22Rv1 (cell line): ENCODE measurements at regions not wholly inside any gene's neighbourhood (a gene's known extent, or its start where the extent isn't known, plus 50 kb on each side); places are given as distances from the start of the nearest gene placed in this dataset.

Experiments
- ZFX ChIP-seq: fragments of 450-650 bp; IDR thresholded peaks from 2 replicates; pipeline ENCODE4 v1.6.1; 2017; ENCODE audit warnings: antibody characterized with exemption, borderline replicate concordance
- TF ChIP-seq, protein P1 (sequence below): fragments of 450-650 bp; IDR thresholded peaks from 2 replicates; pipeline ENCODE4 v1.5.1; 2017; ENCODE audit warnings: mild to moderate bottlenecking

- TF ChIP-seq, protein P1, sequence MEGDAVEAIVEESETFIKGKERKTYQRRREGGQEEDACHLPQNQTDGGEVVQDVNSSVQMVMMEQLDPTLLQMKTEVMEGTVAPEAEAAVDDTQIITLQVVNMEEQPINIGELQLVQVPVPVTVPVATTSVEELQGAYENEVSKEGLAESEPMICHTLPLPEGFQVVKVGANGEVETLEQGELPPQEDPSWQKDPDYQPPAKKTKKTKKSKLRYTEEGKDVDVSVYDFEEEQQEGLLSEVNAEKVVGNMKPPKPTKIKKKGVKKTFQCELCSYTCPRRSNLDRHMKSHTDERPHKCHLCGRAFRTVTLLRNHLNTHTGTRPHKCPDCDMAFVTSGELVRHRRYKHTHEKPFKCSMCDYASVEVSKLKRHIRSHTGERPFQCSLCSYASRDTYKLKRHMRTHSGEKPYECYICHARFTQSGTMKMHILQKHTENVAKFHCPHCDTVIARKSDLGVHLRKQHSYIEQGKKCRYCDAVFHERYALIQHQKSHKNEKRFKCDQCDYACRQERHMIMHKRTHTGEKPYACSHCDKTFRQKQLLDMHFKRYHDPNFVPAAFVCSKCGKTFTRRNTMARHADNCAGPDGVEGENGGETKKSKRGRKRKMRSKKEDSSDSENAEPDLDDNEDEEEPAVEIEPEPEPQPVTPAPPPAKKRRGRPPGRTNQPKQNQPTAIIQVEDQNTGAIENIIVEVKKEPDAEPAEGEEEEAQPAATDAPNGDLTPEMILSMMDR = no peak
- TF ChIP-seq ZFX = no peak
These were observed 148.9 kb upstream of the IL12A start, which contains the start of gene SCHIP1 for GRCh38 chr3:159839561-159840379.
